Trophoblast cell (in vitro differentiated cells and primary cell): ENCODE measurements at regions not wholly inside any gene's neighbourhood (a gene's known extent, or its start where the extent isn't known, plus 50 kb on each side); places are given as distances from the start of the nearest gene placed in this dataset.

Experiments
- DNase-seq, 2 donors: peaks; one replicate each; pipeline ENCODE4 v3.0.0-alpha.2; 2016
- H2AFZ ChIP-seq: 2 replicates; pipeline ENCODE4 v1.6.1; 2013; ENCODE audit warnings: low read length, moderate library complexity, mild to moderate bottlenecking; ENCODE audit not compliant: insufficient read depth, poor library complexity
- H2AK5ac ChIP-seq: 2 replicates; pipeline ENCODE4 v1.6.1; 2013; ENCODE audit warnings: mild to moderate bottlenecking, low read length
- H2BK120ac ChIP-seq: 2 replicates; pipeline ENCODE4 v1.6.1; 2013; ENCODE audit warnings: low read length, mild to moderate bottlenecking, moderate library complexity; ENCODE audit not compliant: insufficient read depth, poor library complexity
- H2BK12ac ChIP-seq: 2 replicates; pipeline ENCODE4 v1.6.1; 2013; ENCODE audit warnings: mild to moderate bottlenecking, low read length, moderate library complexity
- H2BK5ac ChIP-seq: 2 replicates; pipeline ENCODE4 v1.6.1; 2013; ENCODE audit warnings: low read length, low read depth, moderate library complexity, mild to moderate bottlenecking; ENCODE audit not compliant: poor library complexity
- H3K14ac ChIP-seq: 2 replicates; pipeline ENCODE4 v1.6.1; 2013; ENCODE audit warnings: mild to moderate bottlenecking, low read length
- H3K18ac ChIP-seq: 2 replicates; pipeline ENCODE4 v1.6.1; 2013; ENCODE audit warnings: mild to moderate bottlenecking, low read length
- H3K23ac ChIP-seq: 2 replicates; pipeline ENCODE4 v1.6.1; 2013; ENCODE audit warnings: low read length
- H3K27ac ChIP-seq: 2 replicates; pipeline ENCODE4 v1.5.1; 2013; ENCODE audit warnings: low read depth, mild to moderate bottlenecking, inconsistent platforms, low read length, moderate library complexity
- H3K27me3 ChIP-seq: 2 replicates; pipeline ENCODE4 v1.6.1; 2013; ENCODE audit warnings: inconsistent platforms, mild to moderate bottlenecking, low read length, moderate library complexity; ENCODE audit not compliant: insufficient read depth
- H3K36me3 ChIP-seq, 2 experiments: 1 replicate in 1 of 2; 2 replicates in 1 of 2; pipeline ENCODE4 v1.6.1; 2013; ENCODE audit warnings: low read length in 2 of 2, mild to moderate bottlenecking in 2 of 2, moderate library complexity in 1 of 2; ENCODE audit not compliant: insufficient read depth in 2 of 2, control insufficient read depth in 1 of 2
- H3K4ac ChIP-seq: 2 replicates; pipeline ENCODE4 v1.6.1; 2013; ENCODE audit warnings: low read depth, mild to moderate bottlenecking, low read length, moderate library complexity
- H3K4me1 ChIP-seq, 2 experiments: 1 replicate in 1 of 2; 2 replicates in 1 of 2; pipeline ENCODE4 v1.6.1; 2013; ENCODE audit warnings: low read length in 2 of 2, mild to moderate bottlenecking in 2 of 2, moderate library complexity in 1 of 2; ENCODE audit not compliant: insufficient read depth in 2 of 2, control insufficient read depth in 1 of 2
- H3K4me2 ChIP-seq: 2 replicates; pipeline ENCODE4 v1.6.1; 2013; ENCODE audit warnings: inconsistent platforms, mild to moderate bottlenecking, low read length, moderate library complexity
- H3K4me3 ChIP-seq: 2 replicates; pipeline ENCODE4 v1.5.1; 2013; ENCODE audit warnings: mild to moderate bottlenecking, low read depth, low read length, inconsistent platforms
- H3K79me1 ChIP-seq: one replicate; pipeline ENCODE4 v1.6.1; 2013; ENCODE audit warnings: low read length
- H3K79me2 ChIP-seq: 2 replicates; pipeline ENCODE4 v1.6.1; 2013; ENCODE audit warnings: low read length, mild to moderate bottlenecking; ENCODE audit not compliant: control insufficient read depth, insufficient read depth, poor library complexity
- H3K9ac ChIP-seq: 2 replicates; pipeline ENCODE4 v1.6.1; 2013; ENCODE audit warnings: mild to moderate bottlenecking, low read length
- H3K9me3 ChIP-seq: 2 replicates; pipeline ENCODE4 v1.6.1; 2013; ENCODE audit warnings: low read depth, mild to moderate bottlenecking, control low read depth, inconsistent platforms, low read length; ENCODE audit not compliant: insufficient read depth
- H4K12ac ChIP-seq: 2 replicates; pipeline ENCODE4 v1.6.1; 2013; ENCODE audit warnings: low read depth, mild to moderate bottlenecking, low read length, moderate library complexity
- H4K8ac ChIP-seq: 2 replicates; pipeline ENCODE4 v1.6.1; 2013; ENCODE audit warnings: low read depth, mild to moderate bottlenecking, low read length, moderate library complexity
- H4K91ac ChIP-seq: one replicate; pipeline ENCODE4 v1.6.1; 2013; ENCODE audit warnings: low read depth, mild to moderate bottlenecking, low read length, moderate library complexity
- WGBS: extraction: QIAGEN DNeasy Blood & Tissue Kit; methylation state at CpG from one replicate; pipeline ENCODE4 v1.1.7; 2013; ENCODE audit warnings: missing lambda C conversion rate; ENCODE audit not compliant: insufficient read length, insufficient coverage; ENCODE audit errors: extremely low coverage; 5-methylcytosine and 5-hydroxymethylcytosine counted together

GRCh38 chr2:9690716-9691498 lies 60.1 kb upstream of the YWHAQ start:
- H3K4me2 ChIP-seq, result no peak overlapping the region
- peak overlapping the region; percentile 6 for H2BK12ac ChIP-seq
- H3K79me2 ChIP-seq, result no peaks in the 10 kb centered on the region
- no peak overlapping the region for H2BK120ac ChIP-seq
- H4K8ac ChIP-seq, result no peak overlapping the region
- H3K27ac ChIP-seq, result peak overlapping the region; percentile 4
- no peak overlapping the region for H4K12ac ChIP-seq
- H2BK5ac ChIP-seq, result no peak overlapping the region
- no peak overlapping the region for H2AK5ac ChIP-seq
- H3K4ac ChIP-seq, result no peak overlapping the region
- H3K27me3 ChIP-seq, result no peaks in the 10 kb centered on the region
- H3K9ac ChIP-seq, result no peak overlapping the region
- no peak overlapping the region for H3K4me3 ChIP-seq
- no peak overlapping the region for H2AFZ ChIP-seq
- no peak overlapping the region for H3K23ac ChIP-seq
- WGBS, result no CpG with 5 or more reads among the region's 11 CpGs
- peaks cover 6 to 9% of the 10 kb centered on the region in 2 experiments for H3K4me1 ChIP-seq
- H3K9me3 ChIP-seq, result no peaks in the 10 kb centered on the region
- H4K91ac ChIP-seq, result peak overlapping the region; percentile 13
- no peak for DNase-seq
- peaks cover 2% of the 10 kb centered on the region for H3K79me1 ChIP-seq
- H3K18ac ChIP-seq, result no peak overlapping the region
- no peaks in the 10 kb centered on the region for H3K36me3 ChIP-seq
- no peak overlapping the region for H3K14ac ChIP-seq

GRCh38 chr2:9692456-9693195 lies 61.8 kb upstream of the YWHAQ start:
- no peaks in the 10 kb centered on the region for H3K9me3 ChIP-seq
- no peak overlapping the region for H2BK5ac ChIP-seq
- no peak for DNase-seq
- H3K79me2 ChIP-seq, result no peaks in the 10 kb centered on the region
- no peak overlapping the region for H3K4ac ChIP-seq
- WGBS, result no CpG with 5 or more reads among the region's 20 CpGs
- H3K79me1 ChIP-seq, result peaks cover 2% of the 10 kb centered on the region
- H3K27ac ChIP-seq, result no peak overlapping the region
- no peaks in the 10 kb centered on the region for H3K27me3 ChIP-seq
- no peak overlapping the region for H3K14ac ChIP-seq
- H2BK120ac ChIP-seq, result no peak overlapping the region
- H3K4me2 ChIP-seq, result no peak overlapping the region
- H2AFZ ChIP-seq, result no peak overlapping the region
- no peaks in the 10 kb centered on the region for H3K36me3 ChIP-seq
- H4K12ac ChIP-seq, result no peak overlapping the region
- H4K8ac ChIP-seq, result no peak overlapping the region
- H2AK5ac ChIP-seq, result no peak overlapping the region
- no peak overlapping the region for H3K9ac ChIP-seq
- H3K18ac ChIP-seq, result no peak overlapping the region
- peaks cover 6 to 13% of the 10 kb centered on the region in 2 experiments for H3K4me1 ChIP-seq
- H3K23ac ChIP-seq, result no peak overlapping the region
- H4K91ac ChIP-seq, result no peak overlapping the region
- no peak overlapping the region for H2BK12ac ChIP-seq
- no peak overlapping the region for H3K4me3 ChIP-seq

- Histone ChIP-seq H3K27me3 (no peaks in the 10 kb centered on the region), H3K23ac (no peak overlapping the region), H2BK12ac (no peak overlapping the region), H2AK5ac (no peak overlapping the region), H3K14ac (no peak overlapping the region), H4K12ac (no peak overlapping the region), H3K4me3 (no peak overlapping the region), H2AFZ (no peak overlapping the region), H3K9ac (no peak overlapping the region), H3K79me1 (peaks cover 2% of the 10 kb centered on the region), H2BK120ac (no peak overlapping the region), H3K4ac (no peak overlapping the region), H3K36me3 (no peaks in the 10 kb centered on the region), H4K91ac (no peak overlapping the region), H3K4me2 (no peak overlapping the region), H3K18ac (no peak overlapping the region), H3K4me1 (peaks cover 6 to 13% of the 10 kb centered on the region in 2 experiments), H3K79me2 (no peaks in the 10 kb centered on the region), H2BK5ac (no peak overlapping the region), H3K27ac (no peak overlapping the region), H3K9me3 (no peaks in the 10 kb centered on the region), H4K8ac (no peak overlapping the region)
- peak in 1 of 2 donors; percentile 7 for DNase-seq
- no CpG with 5 or more reads among the region's 8 CpGs for WGBS
Measured at GRCh38 chr2:9693196-9693491, 62.3 kb upstream of the YWHAQ start.

- no CpG with 5 or more reads among the region's 16 CpGs for WGBS
- H3K27me3 ChIP-seq, result no peaks in the 10 kb centered on the region
- H2BK12ac ChIP-seq, result no peak overlapping the region
- H2AFZ ChIP-seq, result no peak overlapping the region
- H3K4me1 ChIP-seq, result peaks cover 6 to 13% of the 10 kb centered on the region in 2 experiments
- no peaks in the 10 kb centered on the region for H3K36me3 ChIP-seq
- H2AK5ac ChIP-seq, result no peak overlapping the region
- no peak for DNase-seq
- H3K4me2 ChIP-seq, result no peak overlapping the region
- no peak overlapping the region for H4K12ac ChIP-seq
- H4K8ac ChIP-seq, result no peak overlapping the region
- no peak overlapping the region for H3K9ac ChIP-seq
- no peak overlapping the region for H3K14ac ChIP-seq
- H3K18ac ChIP-seq, result no peak overlapping the region
- H3K4me3 ChIP-seq, result no peak overlapping the region
- no peaks in the 10 kb centered on the region for H3K79me2 ChIP-seq
- H2BK5ac ChIP-seq, result no peak overlapping the region
- no peaks in the 10 kb centered on the region for H3K9me3 ChIP-seq
- peaks cover 2% of the 10 kb centered on the region for H3K79me1 ChIP-seq
- no peak overlapping the region for H3K23ac ChIP-seq
- H2BK120ac ChIP-seq, result no peak overlapping the region
- H4K91ac ChIP-seq, result no peak overlapping the region
- H3K4ac ChIP-seq, result no peak overlapping the region
- no peak overlapping the region for H3K27ac ChIP-seq
Measured at GRCh38 chr2:9693646-9694045, 62.8 kb upstream of the YWHAQ start.
